NCI-H1092 (cell line): ENCODE measurements at regions not wholly inside any gene's neighbourhood (a gene's known extent, or its start where the extent isn't known, plus 50 kb on each side); places are given as distances from the start of the nearest gene placed in this dataset.
"Not testable (repeated sequence)": the region's sequence is repeated elsewhere in the genome, so short reads cannot be mapped to it uniquely, and the experiment has no call there.

Experiments
- DNase-seq: peaks from one replicate; lab custom pipeline; 2025; lab: John Stamatoyannopoulos, UW

- DNase-seq, result no peak
These were observed 209.3 kb downstream of the TDRD15 start for GRCh38 chr2:21332993-21333625.

- DNase-seq, result no peak
These were observed 209.9 kb downstream of the TDRD15 start for GRCh38 chr2:21333684-21334083.

- no peak for DNase-seq
These were observed 223.2 kb downstream of the TDRD15 start for GRCh38 chr2:21346984-21347383.

GRCh38 chr2:21353879-21354679 is 230.3 kb downstream of the TDRD15 start:
- DNase-seq, result no peak

GRCh38 chr2:21356086-21356856 is 232.5 kb downstream of the TDRD15 start:
- no peak for DNase-seq

GRCh38 chr2:21356857-21357255 is 233.1 kb downstream of the TDRD15 start:
- no peak for DNase-seq

GRCh38 chr2:21358976-21359375 is 235.2 kb downstream of the TDRD15 start:
- no peak for DNase-seq

GRCh38 chr2:21361384-21361783 is 237.6 kb downstream of the TDRD15 start:
- DNase-seq, result no peak

- no peak for DNase-seq
These were observed 238.3 kb downstream of the TDRD15 start for GRCh38 chr2:21361957-21362486.

GRCh38 chr2:21363364-21363763 is 239.6 kb downstream of the TDRD15 start:
- no peak for DNase-seq

GRCh38 chr2:21367421-21367820 is 243.7 kb downstream of the TDRD15 start:
- no peak for DNase-seq

GRCh38 chr2:21369787-21370186 is 246.0 kb downstream of the TDRD15 start:
- DNase-seq, result no peak

- DNase-seq, result no peak
These were observed 247.8 kb downstream of the TDRD15 start for GRCh38 chr2:21371499-21372003.

- DNase-seq, result no peak
These were observed 248.9 kb downstream of the TDRD15 start for GRCh38 chr2:21372654-21373053.

- no peak for DNase-seq
These were observed 253.1 kb downstream of the TDRD15 start for GRCh38 chr2:21376864-21377263.

GRCh38 chr2:21379140-21379539 is 255.4 kb downstream of the TDRD15 start:
- no peak for DNase-seq

GRCh38 chr2:21379668-21380067 is 255.9 kb downstream of the TDRD15 start:
- not testable (repeated sequence) for DNase-seq

- no peak for DNase-seq
These were observed 257.7 kb downstream of the TDRD15 start for GRCh38 chr2:21381421-21381820.

- no peak for DNase-seq
These were observed 259.1 kb downstream of the TDRD15 start for GRCh38 chr2:21382701-21383520.

- no peak for DNase-seq
These were observed 262.9 kb downstream of the TDRD15 start for GRCh38 chr2:21386666-21387065.

GRCh38 chr2:21392649-21393048 is 268.9 kb downstream of the TDRD15 start:
- no peak for DNase-seq
